ENCODE measurements at regions not wholly inside any gene's neighbourhood (a gene's known extent, or its start where the extent isn't known, plus 50 kb on each side); places are given as distances from the start of the nearest gene placed in this dataset.
"Not testable (repeated sequence)": the region's sequence is repeated elsewhere in the genome, so short reads cannot be mapped to it uniquely, and the experiment has no call there.

DNA sequence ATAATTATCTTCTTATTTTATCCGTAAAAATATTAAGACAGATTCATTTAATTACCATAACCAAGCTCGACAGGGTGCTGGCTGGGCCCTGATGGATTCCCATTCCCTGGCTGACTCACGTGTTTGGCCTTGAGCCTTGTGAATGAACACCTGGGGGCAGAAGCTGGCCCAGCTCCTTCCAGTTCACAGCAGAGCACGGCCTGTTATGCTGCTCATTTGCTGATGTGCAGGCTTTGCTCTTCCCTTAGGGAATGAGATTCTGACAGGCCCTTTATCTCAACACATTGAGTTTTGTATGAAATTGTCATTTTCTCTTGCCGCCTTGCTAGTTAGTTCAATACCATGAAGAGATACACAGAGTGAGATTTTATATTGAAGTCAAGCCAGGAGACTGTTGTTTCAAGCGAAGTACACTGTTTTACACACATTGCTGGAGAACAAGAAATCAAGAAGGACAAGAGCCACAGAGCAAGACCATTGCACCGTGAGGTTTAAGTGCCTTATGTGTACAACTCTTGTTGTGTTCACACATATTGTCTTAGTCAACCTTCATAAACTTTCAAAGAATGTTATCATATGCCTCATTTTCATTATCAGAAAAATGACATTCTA lies 1583.3 kb downstream of the STIM2 start:
- no peak for DNase-seq

DNA sequence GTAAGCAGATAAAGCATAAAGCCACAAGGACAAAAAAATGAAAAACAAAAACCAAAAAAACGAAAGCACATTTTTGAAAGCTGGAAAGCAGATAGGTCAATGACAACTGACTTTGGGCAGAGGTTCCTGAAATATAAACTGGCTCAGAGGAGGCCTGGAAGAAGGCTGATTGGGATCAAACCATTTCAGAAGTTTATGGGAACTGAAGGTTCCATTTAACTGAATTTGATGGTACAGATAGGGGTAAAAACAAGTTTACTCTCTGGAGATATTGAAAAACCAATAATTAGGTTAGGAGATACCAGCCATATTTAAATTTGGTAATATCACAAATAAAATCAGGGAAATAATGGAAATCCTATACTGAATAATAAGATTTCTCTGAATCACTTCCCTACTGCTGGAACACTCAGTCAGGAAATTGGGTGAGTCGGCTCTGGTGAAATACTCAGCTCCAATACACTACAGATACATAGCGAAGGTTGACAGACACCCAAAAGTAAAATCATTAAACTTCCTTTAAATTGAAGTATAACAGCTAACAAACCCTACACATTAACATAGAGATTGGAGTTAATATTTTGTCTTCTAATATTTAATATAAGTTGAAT lies 1584.3 kb downstream of the STIM2 start:
- no peak for DNase-seq

DNA sequence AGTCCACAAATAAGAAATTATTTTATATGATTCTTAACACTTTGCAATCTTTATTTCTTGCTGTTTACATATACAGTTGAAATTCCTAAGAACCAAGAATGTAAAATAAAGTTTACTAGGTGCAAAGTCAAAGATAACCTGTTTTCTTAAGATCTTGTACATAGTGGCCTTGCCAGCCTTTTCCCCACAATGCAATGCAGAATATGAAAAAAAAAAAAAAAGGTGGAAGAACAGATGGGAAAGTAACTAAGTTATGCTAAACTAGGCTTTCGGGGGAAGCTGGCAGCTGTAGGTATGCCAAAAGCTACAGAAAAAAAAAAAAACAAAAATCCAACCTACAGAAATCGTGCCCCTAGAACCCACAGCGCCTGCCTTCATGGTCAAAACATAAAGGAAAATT lies 1588.4 kb downstream of the STIM2 start:
- DNase-seq: no peak

DNA sequence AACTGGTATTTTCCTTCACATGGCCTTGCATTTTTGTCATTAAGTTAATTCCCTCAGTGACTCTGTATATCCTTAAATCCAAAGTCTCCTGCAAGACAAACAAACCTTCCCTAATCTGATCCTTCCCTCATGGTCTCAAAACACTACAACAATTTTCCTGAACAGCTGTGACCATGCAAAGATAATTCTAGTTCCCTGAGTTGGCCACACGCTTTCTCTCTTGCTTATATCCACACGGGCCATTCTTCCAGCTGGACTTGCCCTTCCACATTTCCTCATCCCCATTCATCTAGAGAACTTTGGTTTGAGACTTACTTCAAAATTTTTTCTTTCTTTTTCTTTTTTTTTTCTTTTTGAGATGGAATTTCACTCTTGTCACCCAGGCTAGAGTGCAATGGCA lies 1590.7 kb downstream of the STIM2 start:
- DNase-seq: no peak

DNA sequence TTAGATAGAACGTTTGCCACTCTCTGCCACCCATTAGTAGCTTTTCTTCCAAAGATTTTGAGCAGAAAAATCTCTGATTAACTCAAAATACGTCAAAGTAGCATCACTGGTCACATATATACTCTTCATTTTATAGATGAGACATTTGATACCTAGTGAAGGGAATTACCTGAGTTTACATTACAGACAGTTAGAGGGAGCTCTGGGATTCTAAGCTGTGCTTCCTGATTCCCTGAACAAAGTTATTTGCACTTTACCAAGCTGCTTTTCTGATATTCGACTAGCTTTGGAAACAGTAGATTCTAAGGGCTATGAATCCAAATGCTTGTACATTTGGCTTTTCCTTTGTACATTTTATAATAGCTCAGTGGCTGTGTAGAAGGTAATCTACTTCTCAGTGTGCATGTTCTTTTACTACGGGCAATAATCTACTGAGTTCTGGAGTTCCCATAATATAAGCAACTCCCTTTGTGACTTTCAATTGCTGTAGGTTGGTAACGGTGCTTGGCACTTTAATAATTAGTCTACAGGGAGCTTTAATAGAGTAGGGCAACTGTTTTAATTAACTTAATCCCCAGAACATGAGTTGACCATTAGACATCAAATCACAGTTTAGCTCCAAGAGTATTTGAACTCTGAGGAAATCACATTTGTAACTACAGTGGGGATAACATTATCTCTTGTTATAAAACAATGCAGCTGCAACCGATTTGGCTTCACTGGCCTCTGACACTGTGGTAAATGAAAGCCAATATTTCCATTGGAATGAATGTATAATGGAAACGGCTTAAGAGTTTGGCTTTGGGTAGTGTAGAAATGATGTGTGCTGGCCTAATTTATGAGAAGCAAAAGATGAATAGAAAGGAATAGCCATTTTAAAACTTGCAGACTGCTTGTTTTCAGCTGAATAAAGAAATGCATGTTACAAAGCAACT lies 1602.4 kb downstream of the STIM2 start:
- no peak for DNase-seq

DNA sequence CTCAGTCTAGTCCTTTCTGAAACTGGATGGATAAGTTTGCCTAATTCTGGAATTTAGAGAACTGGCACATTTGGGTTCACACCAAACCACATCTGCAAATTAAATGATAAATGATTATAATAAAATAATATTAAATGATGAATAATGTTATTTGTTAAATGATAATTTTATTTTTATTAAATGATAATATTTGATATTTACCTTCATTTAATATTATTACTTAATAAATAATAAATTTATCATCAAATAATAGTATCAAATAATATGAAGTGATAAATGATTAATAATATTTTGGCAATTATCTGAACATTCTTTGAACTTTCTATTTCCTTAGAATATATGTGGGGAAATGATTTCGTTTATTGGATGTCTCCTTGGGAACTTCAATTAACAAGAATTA lies 1604.2 kb downstream of the STIM2 start:
- DNase-seq: no peak

DNA sequence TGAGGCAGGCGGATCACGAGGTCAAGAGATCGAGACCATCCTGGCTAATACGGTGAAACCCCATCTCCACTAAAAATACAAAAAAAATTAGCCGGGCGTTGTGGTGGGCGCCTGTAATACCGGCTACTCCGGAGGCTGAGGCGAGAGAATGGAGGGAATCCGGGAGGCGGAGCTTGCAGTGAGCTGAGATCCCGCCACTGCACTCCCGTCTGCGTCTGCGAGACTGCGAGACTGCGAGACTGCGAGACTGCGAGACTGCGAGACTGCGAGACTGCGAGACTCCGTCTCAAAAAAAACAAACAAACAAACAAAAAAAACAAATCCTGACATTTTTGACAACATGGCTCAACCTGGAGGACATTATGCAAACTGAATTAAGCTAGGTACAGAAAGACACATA lies 1606.2 kb downstream of the STIM2 start:
- DNase-seq: not testable (repeated sequence)

DNA sequence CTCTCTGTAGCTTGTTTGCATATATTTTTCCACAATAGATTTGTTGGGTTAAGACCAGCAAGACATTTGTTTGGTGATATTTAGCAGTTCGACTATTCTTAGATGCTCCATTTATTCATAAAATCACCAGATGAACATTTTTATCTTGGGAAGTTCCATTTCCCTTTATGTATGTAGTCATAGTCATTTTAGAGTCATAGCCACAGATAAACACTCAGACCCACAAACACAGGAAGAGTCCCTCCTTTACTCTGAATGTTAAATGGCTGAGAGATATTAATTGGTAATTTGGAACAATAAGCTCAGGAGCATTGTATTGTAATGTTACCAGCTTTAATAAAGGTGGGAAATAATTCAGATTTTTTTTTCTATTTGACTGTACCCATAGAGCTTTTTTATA lies 1608.7 kb downstream of the STIM2 start:
- DNase-seq: no peak

DNA sequence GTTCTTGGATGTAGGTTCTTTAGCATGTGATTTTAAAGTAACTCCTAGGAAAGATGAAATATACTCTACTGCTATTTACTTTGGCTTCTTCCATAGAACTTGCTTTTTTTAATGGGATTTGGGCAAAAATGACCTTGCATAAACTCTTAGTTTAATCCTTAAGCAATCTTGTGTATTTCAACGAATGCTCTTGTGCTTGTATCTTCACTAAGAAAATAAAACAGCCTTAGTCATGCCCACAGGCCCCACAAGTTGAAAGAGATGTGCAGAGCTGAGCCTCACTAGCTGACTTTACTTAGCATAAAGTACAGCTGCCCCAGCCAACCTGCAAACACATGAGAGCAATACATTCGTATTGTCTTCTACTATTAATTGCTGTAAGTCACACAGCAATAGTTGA lies 1609.2 kb downstream of the STIM2 start:
- no peak for DNase-seq

DNA sequence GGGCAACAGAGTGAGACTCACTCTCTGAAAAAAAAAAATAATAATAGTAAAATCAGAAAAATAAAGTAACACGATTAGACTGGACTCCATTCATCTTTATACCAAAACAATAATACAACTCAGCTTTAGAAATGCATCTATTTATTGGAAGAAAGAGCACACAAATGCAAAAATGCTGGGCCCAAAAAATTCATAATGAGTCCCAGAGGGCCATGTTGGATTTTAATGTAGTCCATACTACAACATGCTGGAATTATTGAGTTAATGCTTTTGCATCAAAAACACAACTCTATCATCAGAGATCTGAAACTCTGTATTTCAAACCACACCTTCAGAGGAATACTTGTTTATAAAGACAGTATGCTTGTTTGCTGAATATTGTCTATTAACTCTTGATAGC lies 1614.7 kb downstream of the STIM2 start:
- DNase-seq: no peak

DNA sequence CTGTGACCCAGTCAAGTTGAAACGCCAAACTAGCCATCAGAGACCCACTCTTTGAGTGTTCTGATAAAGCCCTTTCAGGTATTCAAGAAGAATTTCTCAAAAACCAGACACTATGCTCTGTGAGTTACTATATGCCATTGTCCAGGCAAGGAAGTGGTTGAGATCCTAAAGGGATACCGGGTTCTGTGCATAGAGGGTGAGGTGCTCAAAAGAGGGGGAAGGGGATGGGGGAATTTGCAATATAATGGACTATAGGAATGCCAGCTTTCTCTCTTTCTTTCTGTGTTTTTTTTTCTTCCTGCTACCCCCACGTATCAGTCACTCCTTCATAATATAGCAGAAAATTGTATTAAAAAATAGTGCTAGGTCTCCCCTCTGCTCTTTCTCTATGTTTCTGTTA lies 1619.0 kb downstream of the STIM2 start:
- no peak for DNase-seq

DNA sequence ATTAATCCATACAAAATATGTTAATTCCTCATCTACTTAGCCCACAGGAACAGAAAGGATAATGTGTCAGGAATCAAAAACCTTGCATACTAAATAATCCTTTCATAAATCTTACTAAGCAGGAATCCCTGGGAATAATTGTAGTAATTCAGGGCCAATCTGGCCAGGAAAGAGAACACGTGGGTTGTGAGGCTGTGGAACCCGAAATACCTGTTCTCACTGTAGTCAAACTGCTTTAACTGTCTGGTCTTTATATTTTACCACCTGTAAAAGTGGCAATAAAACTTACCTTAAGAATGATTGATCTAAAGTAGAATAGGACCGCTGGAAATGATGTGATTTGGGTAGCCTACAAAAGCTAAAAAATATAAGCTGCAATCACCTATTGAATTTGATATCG lies 1620.9 kb downstream of the STIM2 start:
- DNase-seq: no peak

DNA sequence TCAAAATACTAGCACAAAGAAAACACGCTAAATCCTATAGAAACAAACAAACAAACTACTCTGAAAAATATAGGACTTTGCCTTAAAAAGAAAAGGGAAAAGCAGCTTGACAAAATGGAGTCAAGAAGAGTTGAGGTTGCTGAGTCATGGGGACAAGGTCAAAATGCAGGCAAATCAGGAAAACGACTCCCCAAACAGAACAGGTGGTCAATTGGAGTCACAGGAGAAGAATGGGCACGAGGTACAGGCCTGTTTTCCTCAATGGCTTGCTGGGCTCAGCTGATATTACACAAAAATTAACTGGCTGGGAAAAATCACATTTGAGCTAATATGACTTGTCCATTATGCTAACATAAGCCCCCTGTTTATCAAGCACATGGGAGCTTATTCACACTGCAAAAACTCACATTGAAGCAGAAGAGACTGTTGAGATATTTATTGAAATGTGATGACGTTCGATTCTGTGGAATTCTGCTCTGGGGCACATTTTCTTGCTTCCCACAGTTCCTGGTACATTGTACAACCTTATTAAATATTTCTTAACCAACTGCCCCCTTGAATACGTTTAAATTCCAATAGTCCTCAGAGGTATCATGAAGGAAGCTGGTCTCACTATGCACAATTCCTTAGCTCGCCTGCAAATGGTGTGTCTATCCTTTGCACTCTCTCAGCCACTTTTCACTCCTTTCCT lies 1622.1 kb downstream of the STIM2 start:
- DNase-seq: no peak

DNA sequence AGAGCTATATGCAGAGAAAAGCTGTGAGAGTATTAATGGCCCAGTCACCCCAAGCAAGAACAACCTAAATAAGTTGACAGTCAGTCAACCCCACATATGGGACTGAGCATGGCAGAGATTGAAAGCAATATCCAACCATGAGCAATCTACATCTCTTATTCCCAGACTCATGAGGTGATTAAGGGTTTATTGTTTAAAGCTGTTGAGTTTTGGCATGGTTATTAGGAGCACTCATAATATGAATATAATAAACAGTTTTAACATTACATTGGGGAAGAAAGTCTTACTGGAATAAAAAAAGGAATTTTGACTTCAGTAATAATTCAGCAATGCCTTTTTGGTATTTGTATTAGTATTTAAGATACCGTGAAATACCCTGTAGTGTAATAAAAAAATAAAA lies 1627.4 kb downstream of the STIM2 start:
- DNase-seq: no peak

DNA sequence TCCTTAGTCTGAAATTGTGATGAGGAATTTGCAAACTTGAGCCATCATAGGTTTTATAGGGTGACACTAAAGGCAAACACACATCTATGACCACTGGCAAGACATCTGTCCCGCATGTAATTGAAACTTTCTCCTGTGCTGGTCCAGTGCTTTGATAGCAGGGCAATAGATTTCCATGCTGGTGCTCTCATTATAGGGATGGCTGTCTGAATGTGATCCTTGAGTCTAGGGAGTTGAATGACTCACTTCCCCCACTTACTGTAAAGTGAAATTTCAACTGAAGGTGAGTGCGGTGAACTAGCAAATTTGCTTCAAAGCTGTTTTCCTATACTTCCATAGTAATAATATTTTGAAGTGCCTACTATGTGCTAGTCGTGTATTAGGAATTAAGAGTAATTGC lies 1630.0 kb downstream of the STIM2 start:
- DNase-seq: no peak

DNA sequence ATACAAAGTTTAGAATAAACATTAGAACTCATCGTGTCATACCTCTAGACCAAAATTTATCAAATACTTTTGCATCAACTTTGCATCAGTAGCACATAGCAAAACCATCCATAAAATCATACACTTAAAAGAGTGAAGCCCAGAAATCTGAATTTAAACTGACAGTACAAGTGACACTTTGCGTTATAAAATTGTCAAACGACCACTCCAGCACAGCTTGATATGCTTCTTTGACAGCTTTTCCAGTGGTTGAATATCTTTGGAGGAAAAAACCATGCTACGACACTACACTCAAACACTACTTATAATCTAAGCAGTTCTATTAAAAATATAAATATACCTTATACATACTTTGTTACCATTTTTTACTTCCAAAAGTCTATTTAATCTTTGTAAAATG lies 1644.4 kb downstream of the STIM2 start:
- DNase-seq: no peak

DNA sequence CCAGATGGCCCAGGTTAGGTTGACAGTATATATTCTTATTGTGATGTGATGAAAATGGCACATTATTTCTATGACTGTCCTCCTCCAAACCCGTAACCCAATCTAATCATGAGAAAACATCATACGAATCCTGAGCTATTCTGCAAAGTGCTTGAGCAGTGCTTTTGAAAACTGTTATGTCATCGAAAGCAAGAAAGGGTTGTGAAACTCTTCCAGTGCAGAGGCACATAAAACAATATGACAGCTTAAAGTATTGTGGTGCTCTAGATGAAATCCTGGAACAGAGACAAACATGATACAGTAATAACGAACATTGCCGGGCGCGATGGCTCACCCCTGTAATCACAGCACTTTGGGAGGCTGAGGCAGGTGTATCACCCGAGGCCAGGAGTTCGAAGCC lies 1648.0 kb downstream of the STIM2 start:
- DNase-seq: no peak

DNA sequence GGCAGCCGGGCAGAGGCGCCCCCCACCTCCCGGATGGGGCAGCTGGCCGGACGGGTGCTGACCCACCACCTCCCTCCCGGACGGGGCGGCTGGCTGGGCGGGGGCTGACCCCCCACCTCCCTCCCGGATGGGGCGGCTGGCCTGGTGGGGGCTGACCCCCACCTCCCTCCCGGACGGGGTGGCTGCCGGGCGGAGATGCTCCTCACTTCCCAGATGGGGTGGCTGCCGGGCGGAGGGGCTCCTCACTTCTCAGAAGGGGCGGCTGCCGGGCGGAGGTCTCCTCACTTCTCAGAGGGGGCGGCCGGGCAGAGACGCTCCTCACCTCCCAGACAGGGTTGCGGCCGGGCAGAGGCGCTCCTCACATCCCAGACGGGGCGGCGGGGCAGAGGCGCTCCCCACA lies 1654.1 kb downstream of the STIM2 start:
- DNase-seq: not testable (repeated sequence)

DNA sequence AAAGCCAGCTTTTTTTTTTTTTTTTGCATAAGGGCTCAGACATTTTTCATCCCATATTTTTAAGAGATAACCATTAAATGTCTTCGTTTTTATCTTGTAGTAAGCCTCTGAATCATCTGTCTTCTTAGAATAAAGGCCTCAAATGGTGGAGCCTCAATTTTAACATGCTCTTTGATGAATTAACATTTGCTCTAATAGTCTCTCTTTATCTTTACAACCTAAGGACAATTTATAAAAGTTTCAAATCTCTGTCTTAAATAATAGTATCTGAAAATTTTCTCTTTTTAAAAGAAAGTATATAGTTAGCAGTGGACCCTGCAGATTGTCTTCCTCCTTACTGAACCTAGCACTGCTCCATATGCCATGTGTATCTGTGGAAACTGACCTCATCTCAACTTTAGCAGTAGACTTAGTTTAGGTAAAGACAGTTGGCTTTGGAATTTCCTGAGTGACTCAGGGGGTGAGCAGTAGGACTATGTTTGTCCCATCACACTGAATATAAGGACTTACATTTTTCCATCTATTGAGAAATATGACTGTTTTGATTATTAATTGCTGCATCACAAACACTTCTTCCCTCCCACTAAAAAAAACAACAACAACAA lies 1658.0 kb downstream of the STIM2 start:
- no peak for DNase-seq

DNA sequence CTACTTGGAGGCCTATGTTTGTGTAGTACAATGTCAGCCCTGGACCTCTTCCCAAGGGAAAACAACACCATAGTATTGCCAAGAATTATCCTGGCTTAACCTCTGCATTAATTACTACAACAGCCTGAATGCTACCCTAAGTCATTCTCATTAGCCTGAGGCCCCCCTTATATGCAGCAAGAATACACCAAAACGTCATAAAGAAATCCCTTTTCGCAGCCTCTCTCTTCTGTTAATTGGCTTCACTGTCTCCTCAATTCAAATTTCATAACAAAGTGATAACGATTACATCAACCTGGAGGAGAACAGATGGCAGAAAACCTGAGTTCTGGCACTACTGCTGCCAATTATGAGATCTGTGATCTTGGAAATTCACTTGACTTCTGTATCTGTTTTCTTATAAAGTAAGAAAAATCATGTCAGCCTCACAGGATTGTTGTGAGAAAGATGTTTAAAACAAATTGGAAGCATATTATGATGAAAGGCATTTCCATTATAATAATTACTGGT lies 1663.1 kb downstream of the STIM2 start:
- DNase-seq: no peak

DNA sequence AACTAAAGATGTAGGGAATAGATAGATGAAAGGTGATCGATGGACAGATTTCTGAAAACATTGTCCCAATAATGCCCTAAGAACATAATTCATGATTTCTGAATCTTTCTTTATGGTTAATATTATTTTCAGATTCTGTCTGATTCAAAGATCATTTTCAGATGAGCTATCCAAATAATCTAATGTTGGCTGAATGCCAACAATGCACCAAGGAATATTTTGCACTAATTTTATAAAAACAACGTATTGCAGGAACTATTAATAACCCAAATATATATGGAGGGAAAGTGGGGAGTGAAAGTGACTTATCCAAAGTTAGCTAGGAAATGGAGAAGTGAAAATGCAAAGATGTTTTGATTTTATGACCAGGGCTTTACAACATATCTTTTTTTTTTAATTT lies 1675.5 kb downstream of the STIM2 start:
- DNase-seq: no peak

DNA sequence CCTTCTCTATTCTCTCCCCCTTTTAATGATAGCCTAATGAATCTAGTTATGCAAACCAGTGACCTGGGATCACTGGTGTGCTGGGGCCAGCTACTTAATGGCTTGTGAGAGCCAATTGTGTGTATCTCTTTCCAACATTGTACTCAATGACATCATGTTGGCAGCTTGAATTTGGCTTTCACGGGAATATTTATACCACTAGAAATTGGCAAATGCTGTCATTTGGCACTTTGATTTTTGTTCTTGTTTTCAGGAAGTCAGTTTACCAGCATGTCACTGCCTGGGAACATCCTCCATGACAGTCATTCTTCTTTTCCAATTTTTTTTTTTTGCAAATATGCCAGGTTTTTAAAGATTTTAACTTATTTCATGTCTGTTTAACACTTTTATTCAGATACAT lies 1685.3 kb downstream of the STIM2 start:
- DNase-seq: no peak

DNA sequence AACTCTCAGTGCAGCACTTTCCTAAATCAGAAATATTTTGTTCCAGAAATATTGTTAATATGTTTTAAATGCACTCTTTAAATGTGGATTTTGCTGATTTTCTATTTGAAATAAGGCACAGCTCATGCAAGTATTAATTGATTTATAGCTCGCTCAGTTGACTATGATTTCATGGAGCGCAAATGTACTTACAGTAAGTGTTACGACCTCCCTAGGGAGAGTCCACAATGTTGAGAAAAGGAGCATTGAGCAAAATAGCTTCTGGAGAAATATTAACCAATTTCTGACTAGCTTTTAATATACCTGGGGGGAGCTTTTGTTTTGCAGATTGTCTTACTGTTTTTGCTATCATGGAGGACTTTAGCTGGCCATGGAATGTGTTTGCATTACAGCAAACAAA lies 1687.5 kb downstream of the STIM2 start:
- DNase-seq: no peak

Data from SHP77 treated with DMSO at 0.1 percent for 48 hours (cell line).